ENCODE measurements at regions not wholly inside any gene's neighbourhood (a gene's known extent, or its start where the extent isn't known, plus 50 kb on each side); places are given as distances from the start of the nearest gene placed in this dataset.
"Not testable (repeated sequence)": the region's sequence is repeated elsewhere in the genome, so short reads cannot be mapped to it uniquely, and the experiment has no call there.

GRCh38 chr2:34677119-34677531 lies 1078.0 kb upstream of the FAM98A start:
- TF ChIP-seq, protein P1, sequence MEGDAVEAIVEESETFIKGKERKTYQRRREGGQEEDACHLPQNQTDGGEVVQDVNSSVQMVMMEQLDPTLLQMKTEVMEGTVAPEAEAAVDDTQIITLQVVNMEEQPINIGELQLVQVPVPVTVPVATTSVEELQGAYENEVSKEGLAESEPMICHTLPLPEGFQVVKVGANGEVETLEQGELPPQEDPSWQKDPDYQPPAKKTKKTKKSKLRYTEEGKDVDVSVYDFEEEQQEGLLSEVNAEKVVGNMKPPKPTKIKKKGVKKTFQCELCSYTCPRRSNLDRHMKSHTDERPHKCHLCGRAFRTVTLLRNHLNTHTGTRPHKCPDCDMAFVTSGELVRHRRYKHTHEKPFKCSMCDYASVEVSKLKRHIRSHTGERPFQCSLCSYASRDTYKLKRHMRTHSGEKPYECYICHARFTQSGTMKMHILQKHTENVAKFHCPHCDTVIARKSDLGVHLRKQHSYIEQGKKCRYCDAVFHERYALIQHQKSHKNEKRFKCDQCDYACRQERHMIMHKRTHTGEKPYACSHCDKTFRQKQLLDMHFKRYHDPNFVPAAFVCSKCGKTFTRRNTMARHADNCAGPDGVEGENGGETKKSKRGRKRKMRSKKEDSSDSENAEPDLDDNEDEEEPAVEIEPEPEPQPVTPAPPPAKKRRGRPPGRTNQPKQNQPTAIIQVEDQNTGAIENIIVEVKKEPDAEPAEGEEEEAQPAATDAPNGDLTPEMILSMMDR (IDR thresholded peaks at IDR 0.05), result not testable (repeated sequence)
- not testable (repeated sequence) for TF ChIP-seq POLR2A, EP300 (IDR thresholded peaks at IDR 0.05)

Measured in tibial nerve (tissue), 4 donors.